GM19452 (cell line): ENCODE measurements at regions not wholly inside any gene's neighbourhood (a gene's known extent, or its start where the extent isn't known, plus 50 kb on each side); places are given as distances from the start of the nearest gene placed in this dataset.
"Not testable (repeated sequence)": the region's sequence is repeated elsewhere in the genome, so short reads cannot be mapped to it uniquely, and the experiment has no call there.

ENCODE experiments used
- ATAC-seq: cut with Tn5 transposase; IDR thresholded peaks from one replicate; pipeline ENCODE4 v1.9.1; 2021; ENCODE audit not compliant: unreplicated experiment

DNA sequence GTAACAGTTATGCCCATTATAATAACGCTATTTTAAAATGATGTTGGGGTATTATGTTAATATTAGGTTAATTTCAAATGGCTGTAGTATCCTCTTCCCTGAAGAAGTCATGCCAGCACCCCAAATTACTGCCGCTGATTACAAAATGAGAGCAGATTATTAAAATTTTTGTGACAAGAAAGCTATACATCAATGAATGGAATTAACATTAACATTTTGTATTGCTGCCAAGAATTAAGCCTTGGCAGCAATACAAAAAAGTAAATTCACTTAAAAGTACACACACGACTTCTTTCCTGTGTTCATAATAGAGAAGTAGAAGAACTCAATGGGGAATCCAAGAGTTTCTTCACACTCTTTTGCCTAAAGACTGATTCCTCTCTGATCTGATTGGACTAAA lies 482.8 kb downstream of the STIM2 start:
- no peak for ATAC-seq

DNA sequence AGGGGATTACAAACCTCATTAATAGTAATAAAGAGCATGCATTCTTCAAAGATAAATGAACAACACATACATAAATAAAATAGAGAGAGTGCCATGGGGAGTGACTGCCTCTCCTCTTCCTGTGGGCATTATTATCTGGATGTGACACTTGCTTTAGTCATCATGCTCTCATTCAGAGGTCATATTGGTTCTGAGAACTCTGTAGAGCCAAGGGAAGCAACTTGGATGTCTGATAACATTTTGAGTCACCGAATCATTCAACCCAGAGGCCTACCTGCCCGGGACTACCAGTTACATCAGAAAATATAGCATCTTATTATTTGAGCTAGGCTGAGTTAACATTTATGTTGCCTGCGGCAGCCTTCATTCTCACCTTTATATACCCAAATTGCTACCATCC lies 489.5 kb downstream of the STIM2 start:
- ATAC-seq: no peak

DNA sequence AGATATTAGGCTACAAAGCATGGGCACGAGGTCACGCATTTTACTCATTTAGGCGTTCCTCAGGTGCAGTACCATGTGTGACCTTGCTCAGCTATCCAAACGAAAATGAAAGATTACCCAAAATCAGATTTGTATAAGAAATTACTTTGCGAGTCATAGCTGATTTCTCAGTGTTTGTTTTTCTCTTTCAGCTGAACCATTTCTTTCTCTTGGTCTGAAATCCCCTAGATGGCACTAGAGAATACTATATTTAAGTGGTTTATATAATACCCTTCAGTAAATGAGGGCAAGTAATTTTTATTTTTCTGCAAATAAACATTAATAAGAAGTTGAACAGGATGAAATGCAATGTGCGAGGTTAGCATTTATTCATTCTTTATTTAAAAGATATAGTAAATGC lies 496.6 kb downstream of the STIM2 start:
- no peak for ATAC-seq

DNA sequence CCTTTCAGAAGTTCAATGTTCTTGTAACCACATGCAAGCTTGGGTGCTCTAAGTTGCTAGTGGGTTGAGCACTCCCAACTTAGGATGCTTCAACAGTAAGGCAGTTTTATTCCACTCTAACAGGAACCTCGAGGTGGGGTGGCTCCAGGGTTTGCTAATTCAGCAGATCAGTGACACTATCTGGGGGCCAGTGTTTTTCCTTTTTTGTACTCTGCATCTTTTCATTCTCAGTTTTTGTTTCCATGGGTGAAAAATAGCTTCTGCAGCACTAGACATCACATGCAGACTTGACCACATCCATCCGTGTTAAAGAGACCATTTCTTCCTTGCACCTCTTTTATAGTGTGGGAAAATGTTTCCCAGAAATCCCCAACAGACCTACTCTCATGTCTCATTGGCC lies 497.6 kb downstream of the STIM2 start:
- no peak for ATAC-seq

DNA sequence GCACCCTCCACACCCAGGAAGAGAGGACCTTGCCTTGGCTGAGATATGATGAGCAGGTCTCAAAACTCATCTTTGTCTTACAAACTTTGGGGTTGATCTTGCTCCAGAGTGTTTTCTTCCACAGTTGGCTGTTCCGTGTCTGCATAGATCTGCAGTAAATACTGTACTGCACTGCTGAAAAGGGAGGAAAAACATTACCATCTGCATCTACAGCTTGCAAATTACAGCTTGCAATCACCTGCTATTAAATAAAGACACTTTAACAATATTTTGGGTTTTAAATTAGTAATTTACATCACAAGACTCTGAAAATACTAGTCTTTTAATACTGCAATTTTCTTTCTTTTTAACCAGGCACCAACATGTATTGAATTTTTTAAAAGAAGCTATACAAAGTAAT lies 499.5 kb downstream of the STIM2 start:
- no peak for ATAC-seq

DNA sequence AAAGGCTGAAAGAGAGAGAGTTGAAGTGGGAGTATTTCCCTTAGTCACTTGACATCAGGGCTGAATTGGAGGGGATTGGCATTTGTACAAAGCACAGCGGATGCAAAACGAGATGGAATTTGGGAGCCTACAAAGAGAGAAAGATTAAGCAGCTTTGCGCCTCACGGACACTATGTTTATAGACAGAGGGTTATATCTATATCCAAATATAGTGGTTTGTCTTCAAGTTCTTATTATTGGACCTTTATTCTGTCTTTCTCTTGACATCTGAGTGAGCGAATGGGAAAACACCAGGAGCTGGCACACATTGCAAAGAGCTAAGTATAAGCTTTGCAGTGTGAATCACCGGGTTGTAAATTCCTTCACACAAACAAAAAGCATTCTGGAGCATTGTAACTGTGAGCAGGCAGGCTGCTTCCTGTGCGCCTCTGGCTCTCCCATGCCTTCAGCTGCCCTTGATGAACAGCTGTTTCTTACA lies 500.2 kb downstream of the STIM2 start:
- no peak for ATAC-seq

DNA sequence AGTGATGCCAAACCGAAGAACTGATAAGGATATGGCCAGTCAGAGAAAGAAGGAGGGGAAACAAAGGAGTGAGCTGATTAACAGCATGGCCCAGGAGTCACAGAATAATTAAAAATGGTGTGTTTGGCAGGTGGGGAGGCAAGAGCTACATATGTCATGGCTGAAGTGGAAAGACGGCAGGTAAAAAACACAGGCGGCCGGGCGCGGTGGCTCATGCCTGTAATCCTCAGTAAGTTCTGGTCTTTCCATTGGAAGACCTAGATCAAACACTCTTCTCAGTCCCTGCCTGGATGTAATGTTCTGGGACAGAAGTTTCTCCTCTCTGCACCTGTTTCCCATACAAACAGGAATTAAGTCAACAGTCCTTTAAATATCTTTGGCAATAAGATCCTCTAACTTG lies 503.9 kb downstream of the STIM2 start:
- no peak for ATAC-seq

DNA sequence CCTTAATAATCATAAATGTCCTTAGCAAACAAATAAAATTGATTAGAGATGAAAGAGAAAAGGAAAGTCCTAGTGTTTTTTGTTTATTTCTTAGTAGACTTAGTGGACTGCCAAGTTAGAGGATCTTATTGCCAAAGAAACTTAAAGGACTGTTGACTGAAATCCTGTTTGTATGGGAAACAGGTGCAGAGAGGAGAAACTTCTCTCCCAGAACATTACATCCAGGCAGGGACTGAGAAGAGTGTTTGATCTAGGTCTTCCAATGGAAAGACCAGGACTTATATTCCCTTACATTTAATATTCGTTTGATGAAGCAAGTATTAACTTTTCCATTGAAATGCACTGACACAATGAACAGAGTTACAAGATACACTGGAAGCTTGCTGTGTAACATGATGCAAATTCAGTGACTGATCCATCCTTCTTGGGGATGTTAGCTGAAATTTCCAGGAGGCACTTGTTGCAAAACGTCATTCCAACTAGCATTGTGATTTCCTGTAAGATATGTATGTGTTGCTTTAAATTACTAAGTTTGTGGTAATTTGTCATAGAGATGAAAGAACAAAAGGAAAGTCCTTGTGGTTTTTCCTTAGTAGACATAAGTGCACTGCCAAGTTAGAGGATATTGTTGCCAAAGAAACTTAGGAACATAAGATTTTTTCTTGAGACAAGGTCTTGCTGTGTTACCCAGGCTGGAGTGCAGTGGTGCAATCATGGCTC lies 505.6 kb downstream of the STIM2 start:
- no peak for ATAC-seq

DNA sequence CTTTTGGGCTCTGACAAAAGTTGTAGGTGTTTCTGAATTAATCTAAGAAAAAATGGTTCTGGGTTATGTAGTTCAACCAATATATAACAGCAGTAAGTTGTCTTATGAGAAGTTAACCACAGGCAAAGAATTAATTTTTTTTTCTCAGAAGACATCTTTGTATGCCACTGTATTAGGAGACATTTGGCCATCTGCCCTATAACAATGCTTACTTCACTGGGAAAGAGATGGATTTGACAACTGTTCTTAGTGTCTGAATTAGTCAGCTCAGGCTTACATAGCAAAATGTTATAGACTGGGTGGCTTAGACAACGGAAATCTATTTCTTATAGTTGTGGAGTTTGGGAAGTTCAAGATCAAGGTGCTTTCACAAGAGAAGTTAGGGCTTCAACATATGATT lies 508.1 kb downstream of the STIM2 start:
- ATAC-seq: no peak

DNA sequence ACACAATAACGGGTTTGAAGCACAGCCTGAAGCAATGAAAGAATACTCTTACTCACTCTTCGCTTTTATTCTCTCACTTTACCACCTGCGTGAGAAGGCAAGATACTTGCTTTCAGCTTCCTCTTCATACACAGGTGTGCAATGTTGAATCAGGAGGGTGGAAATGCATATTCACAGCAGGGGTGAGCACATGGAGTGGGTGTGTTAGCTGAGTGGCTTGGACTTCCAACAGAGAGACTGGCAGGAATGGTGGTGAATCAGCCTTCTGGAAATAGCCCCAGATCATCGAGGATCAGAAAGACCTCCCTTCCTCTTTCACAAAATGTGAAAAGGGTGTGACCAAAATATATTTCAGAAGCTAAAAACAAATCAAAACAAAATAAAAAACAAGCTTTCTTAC lies 521.2 kb downstream of the STIM2 start:
- ATAC-seq: no peak

DNA sequence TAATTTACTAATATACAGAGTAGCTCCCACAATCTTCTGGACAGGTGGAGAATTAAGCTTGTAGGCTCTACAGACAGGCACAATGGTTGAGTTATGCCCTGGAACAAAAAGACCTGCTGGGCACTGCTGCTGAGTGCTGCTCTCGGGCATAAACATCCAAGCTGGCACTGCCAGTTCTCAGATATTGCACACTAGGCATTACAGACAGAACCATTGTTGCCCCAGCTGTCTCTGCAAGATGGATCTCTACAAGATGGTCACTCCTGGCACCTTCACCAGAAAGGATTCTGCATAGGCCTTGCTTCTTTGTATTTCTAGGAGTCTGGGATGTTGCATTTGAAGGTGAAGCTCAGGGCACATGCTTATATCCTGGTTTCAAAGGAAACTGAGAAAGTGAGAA lies 527.1 kb downstream of the STIM2 start:
- ATAC-seq: no peak

DNA sequence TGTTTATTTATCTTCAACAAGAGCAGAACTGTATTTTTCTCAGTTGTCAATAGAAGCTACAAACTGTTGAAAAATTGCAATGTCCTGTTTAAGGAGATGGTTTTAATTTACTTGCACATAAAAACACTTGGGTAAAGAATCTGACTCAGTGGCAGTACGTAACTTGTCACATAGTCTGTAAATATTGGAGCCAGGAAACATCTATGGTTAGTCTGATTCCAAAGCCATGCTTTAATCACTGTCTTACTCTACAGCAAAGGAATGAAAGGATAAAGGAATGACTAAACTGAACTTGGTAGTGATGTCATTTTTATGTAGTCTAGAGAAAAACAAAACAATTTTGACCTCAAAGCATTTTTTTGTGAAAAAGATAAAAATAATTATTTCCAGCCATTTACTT lies 537.2 kb downstream of the STIM2 start:
- no peak for ATAC-seq

DNA sequence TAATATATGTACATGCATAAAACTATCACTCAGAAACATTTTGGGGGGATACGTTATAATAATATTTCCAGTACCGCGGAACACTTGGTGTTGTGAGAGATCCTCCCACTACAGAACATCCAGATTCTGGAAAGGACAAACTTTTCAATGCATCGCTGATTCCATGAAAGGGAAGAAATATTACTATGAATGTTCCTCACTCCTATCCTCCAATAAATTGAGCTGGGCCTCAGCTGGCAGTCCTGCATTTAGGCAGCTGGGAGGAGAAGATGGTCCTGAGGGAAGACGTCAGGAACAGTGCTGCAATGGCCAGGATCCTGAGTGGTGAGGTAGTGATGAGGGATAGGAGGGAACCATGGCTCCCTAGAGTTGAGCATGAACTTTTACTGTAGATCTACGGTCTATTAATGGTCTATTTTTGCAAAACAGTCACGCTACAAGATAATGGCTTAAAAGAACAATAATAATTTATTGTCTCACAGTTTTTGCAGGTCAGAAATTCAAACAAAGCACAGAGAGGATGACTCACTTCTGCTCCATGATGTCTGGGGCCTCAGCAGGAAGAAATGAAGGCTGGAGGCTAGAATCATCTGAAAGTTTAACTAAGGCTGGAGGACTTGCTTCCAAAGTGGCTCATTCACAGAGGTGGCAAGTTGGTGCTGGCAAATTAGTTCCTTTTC lies 538.1 kb downstream of the STIM2 start:
- ATAC-seq: no peak

DNA sequence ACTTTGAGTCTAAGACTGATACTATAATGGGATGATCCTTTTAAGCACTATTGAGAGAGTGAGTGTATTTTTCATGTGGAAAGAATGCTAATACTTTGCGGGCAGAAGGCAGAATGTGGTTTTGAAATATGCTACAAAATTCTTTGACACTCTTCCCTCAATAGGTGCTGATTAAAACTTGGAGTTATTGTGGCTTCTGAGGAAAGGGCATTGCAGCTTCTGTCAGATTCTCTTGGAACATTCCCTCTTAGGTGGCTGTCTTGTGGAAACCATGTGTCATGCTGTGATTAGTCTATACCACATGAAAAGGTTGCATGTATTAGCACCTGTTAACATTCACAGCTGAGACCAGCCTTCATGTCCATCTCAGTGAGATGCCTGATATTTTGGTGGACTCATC lies 547.0 kb downstream of the STIM2 start:
- ATAC-seq: no peak

DNA sequence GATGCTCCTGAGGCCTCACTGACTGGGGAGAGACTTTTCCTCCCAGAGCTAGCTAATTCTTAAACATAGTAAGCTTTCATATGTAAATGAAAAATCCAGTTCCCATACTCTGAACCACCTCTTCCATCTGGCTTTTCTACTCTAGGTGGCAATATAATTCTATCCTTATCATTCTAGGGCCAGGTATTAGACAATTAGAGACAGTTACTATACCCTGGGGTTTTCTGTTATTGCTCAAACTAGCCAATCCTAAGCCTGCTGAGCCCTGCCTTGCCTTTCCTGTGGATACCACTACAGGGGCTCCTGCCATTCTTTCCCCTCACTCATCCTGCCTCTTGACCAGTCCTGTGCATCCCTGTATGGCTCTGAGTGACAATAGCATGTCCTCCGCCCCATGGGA lies 552.0 kb downstream of the STIM2 start:
- no peak for ATAC-seq

DNA sequence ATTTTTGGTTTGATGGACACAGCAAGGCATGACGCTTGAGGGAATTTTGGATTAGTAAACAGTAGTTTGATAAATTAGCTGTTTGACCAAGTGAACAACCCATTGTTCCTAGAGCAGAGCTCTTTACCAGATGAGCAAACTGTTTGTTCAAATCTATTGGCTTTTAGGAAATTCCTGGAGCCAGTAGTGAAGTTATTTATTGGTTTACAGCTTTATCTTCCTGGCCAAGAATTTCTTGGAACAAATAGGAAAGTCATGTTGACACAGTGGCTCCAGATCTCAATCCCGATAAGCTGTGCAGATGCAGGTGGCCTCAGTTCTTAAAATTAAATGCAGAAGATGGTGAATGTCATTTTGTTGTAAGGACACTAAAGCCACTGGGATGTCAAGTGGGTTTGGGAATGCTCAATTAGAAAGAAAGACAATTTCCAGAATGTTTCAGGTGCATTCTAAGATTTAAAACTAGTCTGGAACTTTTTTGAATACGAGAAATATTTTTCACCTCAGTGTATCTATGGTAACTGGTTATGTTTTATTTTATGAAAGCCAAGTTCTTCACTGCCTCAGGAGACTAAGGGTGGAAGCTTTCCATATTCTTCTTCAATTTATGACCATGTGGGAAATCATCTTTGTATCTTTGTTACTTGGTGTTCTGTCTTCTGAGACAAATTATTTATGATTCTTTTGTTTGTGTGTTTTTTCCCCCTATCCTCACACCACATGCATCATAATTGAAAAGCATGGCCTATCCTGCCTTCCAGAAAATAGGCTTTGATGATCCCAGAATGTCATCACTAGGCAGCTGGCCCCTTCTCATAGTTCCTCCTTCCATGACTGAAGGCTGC lies 554.5 kb downstream of the STIM2 start:
- ATAC-seq: no peak

DNA sequence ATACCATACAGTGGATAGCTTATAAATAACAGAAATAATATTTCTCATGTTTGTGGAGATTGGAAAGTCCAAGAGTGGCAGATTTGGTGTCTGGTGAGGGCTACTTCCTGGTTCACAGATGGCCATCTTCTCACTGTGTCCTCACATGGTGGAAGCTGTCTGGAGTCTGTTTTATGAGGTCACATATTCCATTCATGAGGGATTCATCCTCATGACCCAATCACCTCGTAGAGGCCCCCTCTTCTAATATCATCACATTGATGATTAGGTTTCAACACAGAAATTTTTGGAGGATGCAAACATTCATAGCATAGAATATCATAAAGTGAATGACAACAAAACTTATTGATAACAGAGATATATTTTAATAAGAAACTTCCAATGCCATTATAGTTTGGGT lies 568.0 kb downstream of the STIM2 start:
- ATAC-seq: no peak

DNA sequence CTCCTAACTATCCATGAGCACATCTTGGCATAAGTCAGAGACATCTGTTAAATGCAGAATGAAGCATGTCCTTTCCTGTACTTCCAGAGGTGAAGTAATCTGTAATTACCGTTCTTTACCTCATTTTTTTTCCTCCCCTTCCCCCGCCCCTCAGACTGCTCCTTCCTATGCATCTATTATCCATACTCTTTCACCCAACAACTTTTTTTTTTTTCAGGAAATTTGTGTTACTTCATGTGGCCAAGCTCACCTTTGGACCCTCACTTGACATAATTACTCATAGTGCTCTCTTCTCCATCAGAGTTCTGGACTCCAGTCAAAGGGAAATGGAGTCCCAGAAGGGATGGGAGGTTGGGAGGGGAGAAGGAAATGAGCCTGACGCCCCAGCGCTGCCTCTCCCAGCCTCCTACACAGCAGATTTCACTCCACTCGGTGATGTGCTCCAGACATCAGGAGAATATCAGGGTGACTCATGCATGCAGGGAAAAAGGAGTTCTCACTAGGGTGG lies 568.8 kb downstream of the STIM2 start:
- no peak for ATAC-seq

DNA sequence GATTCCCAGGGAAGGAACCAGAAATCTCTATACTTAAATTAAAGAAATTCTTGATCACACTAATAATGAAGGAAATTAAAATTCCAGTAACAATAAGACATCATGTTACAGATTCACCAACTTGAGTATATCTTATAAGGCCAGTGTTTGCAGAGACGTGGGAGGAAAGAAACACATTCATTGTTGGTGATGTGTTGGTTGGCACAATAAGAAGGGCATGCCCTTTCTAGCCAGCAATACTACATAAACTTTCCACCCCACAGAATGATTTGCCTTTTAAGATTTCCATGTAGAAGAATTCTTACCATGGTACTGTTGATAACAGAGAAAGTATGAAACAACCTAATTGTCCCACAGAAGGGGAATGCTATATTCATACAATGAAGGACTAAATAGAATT lies 581.5 kb downstream of the STIM2 start:
- ATAC-seq: no peak

DNA sequence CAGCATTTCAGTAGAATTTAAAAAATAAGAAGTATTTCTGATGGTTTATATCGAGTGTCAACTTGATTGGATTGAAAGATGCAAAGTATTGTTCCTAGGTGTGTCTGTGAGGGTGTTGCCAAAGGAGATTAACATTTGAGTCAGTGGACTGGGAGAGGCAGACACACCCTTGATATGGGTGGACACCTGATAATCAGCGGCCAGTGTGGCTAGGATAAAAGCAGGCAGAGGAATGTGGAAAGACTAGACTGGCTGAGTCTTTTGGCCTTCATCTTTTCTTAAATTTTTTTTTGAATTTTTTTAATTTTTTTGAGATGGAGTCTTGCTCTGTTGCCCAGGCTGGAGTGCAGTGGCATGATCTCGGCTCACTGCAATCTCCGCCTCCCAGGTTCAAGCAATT lies 582.0 kb downstream of the STIM2 start:
- not testable (repeated sequence) for ATAC-seq

DNA sequence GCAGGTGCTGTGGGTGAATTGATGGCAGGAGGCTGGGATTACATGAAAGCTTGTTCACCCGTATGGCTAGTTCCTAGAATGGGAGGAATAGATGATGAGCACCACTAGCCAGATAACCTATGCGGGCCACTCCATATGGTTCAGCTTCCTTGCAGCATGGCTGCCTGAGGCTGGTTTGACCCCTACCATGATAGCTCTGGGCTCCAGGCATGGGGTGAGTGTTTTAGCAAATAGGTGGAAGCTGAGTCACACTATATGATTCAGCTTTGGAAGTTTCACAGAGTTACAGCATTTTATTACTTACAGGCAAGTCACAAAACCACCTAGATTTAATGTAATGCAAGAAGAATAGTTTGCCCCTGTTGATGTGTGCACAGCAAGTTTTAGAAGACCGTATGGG lies 603.2 kb downstream of the STIM2 start:
- ATAC-seq: no peak

DNA sequence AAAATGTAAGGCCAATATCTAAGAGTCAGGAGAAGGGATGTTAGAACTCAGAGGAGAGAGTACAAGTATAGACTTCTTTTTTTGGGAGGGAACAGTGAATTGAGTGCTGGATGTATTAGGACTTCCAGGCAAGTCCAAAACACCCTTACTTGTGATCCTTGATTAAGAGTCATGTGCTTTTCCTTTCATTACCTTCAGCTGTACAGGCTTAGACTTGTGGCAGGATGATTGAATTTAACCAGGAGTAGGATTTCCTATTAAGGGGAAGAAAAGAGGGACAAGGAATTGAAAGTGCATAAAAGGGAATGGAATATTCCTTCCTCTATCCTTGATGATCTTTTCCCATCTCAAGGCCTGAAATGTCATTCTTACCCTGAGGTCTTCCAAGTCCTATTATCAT lies 606.7 kb downstream of the STIM2 start:
- ATAC-seq: no peak
